ENCODE measurements at regions not wholly inside any gene's neighbourhood (a gene's known extent, or its start where the extent isn't known, plus 50 kb on each side); places are given as distances from the start of the nearest gene placed in this dataset.

- POLR2A ChIA-PET (ENCODE audit: low non-redundant PET), result no interaction called here
- DNase-seq (ENCODE audit: low spot score), result no peak
- no peak overlapping the region for H3K27ac ChIP-seq
- TF ChIP-seq CTCF (conservative IDR thresholded peaks at IDR 0.05; ENCODE audit: low read depth), result no peak
- CTCF ChIA-PET, result no interaction called here
Observed at GRCh38 chr16:49055824-49056545, 225.7 kb downstream of the CBLN1 start.

- ChIA-PET POLR2A (ENCODE audit: low non-redundant PET) (no interaction called here), CTCF (no interaction called here)
- H3K27ac ChIP-seq, result no peak overlapping the region
- no peak for TF ChIP-seq CTCF (conservative IDR thresholded peaks at IDR 0.05; ENCODE audit: low read depth)
- no peak for DNase-seq (ENCODE audit: low spot score)
Observed at GRCh38 chr16:49055291-49055690, 226.3 kb downstream of the CBLN1 start.

GRCh38 chr16:49054606-49055005 is 227.0 kb downstream of the CBLN1 start:
- ChIA-PET CTCF (no interaction called here), POLR2A (ENCODE audit: low non-redundant PET) (no interaction called here)
- no peak for TF ChIP-seq CTCF (conservative IDR thresholded peaks at IDR 0.05; ENCODE audit: low read depth)
- H3K27ac ChIP-seq, result no peak overlapping the region
- DNase-seq (ENCODE audit: low spot score), result no peak

GRCh38 chr16:49052846-49053245 is 228.8 kb downstream of the CBLN1 start:
- no peak overlapping the region for H3K27ac ChIP-seq
- TF ChIP-seq CTCF (conservative IDR thresholded peaks at IDR 0.05; ENCODE audit: low read depth), result no peak
- no peak for DNase-seq (ENCODE audit: low spot score)
- POLR2A ChIA-PET (ENCODE audit: low non-redundant PET), result no interaction called here
- CTCF ChIA-PET, result no interaction called here

- no peak for TF ChIP-seq CTCF (conservative IDR thresholded peaks at IDR 0.05; ENCODE audit: low read depth)
- DNase-seq (ENCODE audit: low spot score), result no peak
- ChIA-PET POLR2A (ENCODE audit: low non-redundant PET) (no interaction called here), CTCF (no interaction called here)
- no peak overlapping the region for H3K27ac ChIP-seq
Observed at GRCh38 chr16:49051576-49051975, 230.1 kb downstream of the CBLN1 start.

- POLR2A ChIA-PET (ENCODE audit: low non-redundant PET), result no interaction called here
Observed at GRCh38 chr16:49050607-49051006, 231.0 kb downstream of the CBLN1 start.

More at GRCh38 chr16:49050607-49051006, 231.0 kb downstream of the CBLN1 start:
- H3K27ac ChIP-seq, result no peak overlapping the region
- no peak for TF ChIP-seq CTCF (conservative IDR thresholded peaks at IDR 0.05; ENCODE audit: low read depth)
- no peak for DNase-seq (ENCODE audit: low spot score)
- CTCF ChIA-PET, result no interaction called here

All from RWPE1 (cell line).